WERI-Rb-1 (cell line): ENCODE measurements at regions not wholly inside any gene's neighbourhood (a gene's known extent, or its start where the extent isn't known, plus 50 kb on each side); places are given as distances from the start of the nearest gene placed in this dataset.

Source experiments
- DNase-seq: peaks from one replicate; pipeline ENCODE4 v3.0.0-alpha.2; 2020
- H3K27ac ChIP-seq: fragments of 250-450 bp; sonication (Bioruptor Pico); 2 replicates; pipeline ENCODE4 v1.5.1; 2020; ENCODE audit warnings: mild to moderate bottlenecking, moderate library complexity
- H3K27me3 ChIP-seq: fragments of 250-450 bp; sonication (Bioruptor Pico); 2 replicates; pipeline ENCODE4 v1.5.1; 2021; ENCODE audit warnings: mild to moderate bottlenecking, low read depth, moderate library complexity; ENCODE audit not compliant: insufficient read depth, severe bottlenecking
- H3K36me3 ChIP-seq: fragments of 250-450 bp; sonication (Bioruptor Pico); 2 replicates; pipeline ENCODE4 v1.5.1; 2020; ENCODE audit warnings: mild to moderate bottlenecking, moderate library complexity
- H3K4me3 ChIP-seq: 2 replicates; pipeline ENCODE4 v1.5.1; 2011; ENCODE audit warnings: low read depth, mild to moderate bottlenecking, control low read depth, low read length
- H3K9me3 ChIP-seq: fragments of 250-450 bp; sonication (Bioruptor Pico); 2 replicates; pipeline ENCODE4 v1.5.1; 2021; ENCODE audit warnings: mild to moderate bottlenecking, moderate library complexity; ENCODE audit not compliant: severe bottlenecking
- CTCF ChIP-seq: IDR thresholded peaks from 2 replicates; pipeline ENCODE4 v1.5.1; 2011; ENCODE audit warnings: low read depth, mild to moderate bottlenecking, control low read depth, inconsistent platforms, low read length

- no peak overlapping the region for H3K27ac ChIP-seq
- no peaks in the 10 kb centered on the region for H3K9me3 ChIP-seq
- DNase-seq = no peak
- peaks cover 26% of the 10 kb centered on the region for H3K27me3 ChIP-seq
- no peak overlapping the region for H3K4me3 ChIP-seq
- TF ChIP-seq CTCF = no peak
- H3K36me3 ChIP-seq = no peaks in the 10 kb centered on the region
These were observed 103.5 kb upstream of the TAPT1 start for GRCh38 chr4:16329797-16330134.

DNA sequence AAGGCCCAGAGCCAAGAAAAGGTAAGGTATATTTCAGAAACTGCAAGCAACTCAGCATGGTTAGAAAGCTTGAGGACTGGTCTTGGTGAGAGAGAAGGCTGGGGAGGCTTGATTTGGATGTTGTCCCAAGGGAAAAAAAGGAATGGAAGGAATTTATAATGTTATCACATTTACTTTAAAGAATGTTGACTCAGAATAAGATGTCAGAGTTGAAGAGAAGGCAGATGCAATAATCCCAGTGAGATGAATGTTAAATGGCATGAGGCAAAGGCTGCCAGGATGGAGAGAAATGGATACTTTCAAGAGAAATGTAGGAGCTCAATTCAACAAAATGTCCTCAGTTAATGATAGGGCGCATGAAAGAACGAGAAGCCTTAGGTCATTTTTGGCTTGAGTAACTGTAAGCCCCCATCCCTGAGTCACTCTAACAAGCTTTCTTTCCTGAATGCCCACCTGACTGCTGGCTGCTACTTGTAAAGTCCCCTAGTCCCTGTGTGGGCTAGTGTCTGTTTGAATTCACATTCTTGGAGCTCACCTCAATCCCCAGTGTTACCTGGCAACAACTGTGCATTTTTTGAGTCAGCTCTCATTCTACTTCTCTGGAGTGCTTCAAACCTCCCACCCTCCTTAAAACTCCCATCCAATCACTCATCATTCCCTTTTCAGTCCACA, 103.0 kb upstream of the TAPT1 start:
- H3K9me3 ChIP-seq = no peaks in the 10 kb centered on the region
- peaks cover 25% of the 10 kb centered on the region for H3K27me3 ChIP-seq
- no peak overlapping the region for H3K4me3 ChIP-seq
- H3K27ac ChIP-seq = no peak overlapping the region
- DNase-seq = no peak
- no peak for TF ChIP-seq CTCF
- no peaks in the 10 kb centered on the region for H3K36me3 ChIP-seq

GRCh38 chr4:16322183-16322582, 95.9 kb upstream of the TAPT1 start:
- TF ChIP-seq CTCF = no peak
- Histone ChIP-seq H3K36me3 (no peaks in the 10 kb centered on the region), H3K9me3 (no peaks in the 10 kb centered on the region), H3K27me3 (peaks cover 25% of the 10 kb centered on the region), H3K27ac (no peak overlapping the region), H3K4me3 (no peak overlapping the region)
- DNase-seq = no peak

- TF ChIP-seq CTCF = no peak
- peaks cover 38% of the 10 kb centered on the region for H3K27me3 ChIP-seq
- no peak overlapping the region for H3K27ac ChIP-seq
- no peaks in the 10 kb centered on the region for H3K36me3 ChIP-seq
- H3K4me3 ChIP-seq = no peak overlapping the region
- no peak for DNase-seq
- no peaks in the 10 kb centered on the region for H3K9me3 ChIP-seq
These were observed 89.2 kb upstream of the TAPT1 start for GRCh38 chr4:16315456-16315855.

DNA sequence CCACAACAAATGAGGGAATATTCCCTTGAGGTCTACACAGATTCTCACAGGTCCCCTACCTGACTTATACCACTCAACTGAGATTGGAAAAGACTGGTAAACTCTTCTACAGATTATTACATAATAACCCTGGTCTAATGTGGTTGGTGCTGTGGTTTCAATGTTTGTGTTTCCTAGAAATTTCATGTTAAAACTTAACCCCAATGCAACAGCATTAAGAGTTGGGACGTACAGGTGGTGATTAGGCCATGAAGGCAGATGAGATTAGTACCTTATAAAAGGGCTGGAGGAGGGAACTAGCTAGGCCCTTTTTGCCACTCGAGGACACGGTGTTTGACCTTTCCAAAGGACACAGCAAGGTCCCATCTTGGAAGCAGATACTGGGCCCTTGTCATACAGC, 84.3 kb upstream of the TAPT1 start:
- Histone ChIP-seq H3K27me3 (peaks cover 28% of the 10 kb centered on the region), H3K36me3 (no peaks in the 10 kb centered on the region), H3K27ac (no peak overlapping the region), H3K4me3 (no peak overlapping the region), H3K9me3 (no peaks in the 10 kb centered on the region)
- DNase-seq = no peak
- TF ChIP-seq CTCF = no peak

DNA sequence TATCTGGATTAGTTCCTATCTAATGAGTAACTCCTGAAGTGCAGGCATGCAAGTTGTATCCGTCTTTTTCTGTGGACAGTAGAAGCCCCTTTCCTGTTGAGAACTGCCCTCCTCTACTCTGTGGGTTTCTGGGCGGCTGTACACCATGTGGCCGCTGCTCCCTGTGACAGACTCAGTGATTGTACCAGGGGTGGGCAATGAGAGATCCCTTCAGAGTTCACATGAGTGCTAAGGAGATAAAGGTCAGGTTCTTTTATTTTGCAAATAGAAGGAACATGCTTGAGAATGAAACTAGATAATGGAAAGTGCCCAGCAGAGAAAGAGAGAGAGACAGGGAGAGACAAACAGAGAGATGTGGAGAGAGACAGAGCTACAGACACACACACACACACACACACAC, 76.4 kb upstream of the TAPT1 start:
- H3K27me3 ChIP-seq = peaks cover 18% of the 10 kb centered on the region
- no peaks in the 10 kb centered on the region for H3K36me3 ChIP-seq
- DNase-seq = no peak
- no peaks in the 10 kb centered on the region for H3K9me3 ChIP-seq
- no peak overlapping the region for H3K27ac ChIP-seq
- no peak for TF ChIP-seq CTCF
- H3K4me3 ChIP-seq = no peak overlapping the region
